ENCODE measurements at regions not wholly inside any gene's neighbourhood (a gene's known extent, or its start where the extent isn't known, plus 50 kb on each side); places are given as distances from the start of the nearest gene placed in this dataset.
"Not testable (repeated sequence)": the region's sequence is repeated elsewhere in the genome, so short reads cannot be mapped to it uniquely, and the experiment has no call there.

GRCh38 chr1:166693673-166694297 lies 145.5 kb upstream of the POGK start:
- no peak for DNase-seq (ENCODE audit: low read depth in 2 of 2)

- DNase-seq (ENCODE audit: low read depth in 2 of 2) = no peak
Observed at GRCh38 chr1:166695115-166695514, 144.2 kb upstream of the POGK start.

DNA sequence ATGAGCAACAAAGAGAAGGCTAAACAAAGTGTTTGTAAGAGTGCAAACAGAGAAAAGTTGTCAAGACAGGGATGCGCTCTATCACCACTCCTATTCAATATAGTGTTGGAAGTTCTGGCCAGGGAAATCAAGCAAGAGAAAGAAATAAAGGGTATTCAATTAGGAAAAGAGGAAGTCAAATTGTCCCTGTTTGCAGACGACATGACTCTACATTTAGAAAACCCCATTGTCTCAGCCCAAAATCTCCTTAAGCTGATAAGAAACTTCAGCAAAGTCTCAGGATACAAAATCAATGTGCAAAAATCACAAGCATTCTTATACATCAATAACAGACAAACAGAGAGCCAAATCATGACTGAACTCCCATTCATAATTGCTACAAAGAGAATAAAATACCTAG lies 143.4 kb upstream of the POGK start:
- DNase-seq (ENCODE audit: low read depth in 2 of 2) = not testable (repeated sequence)

DNA sequence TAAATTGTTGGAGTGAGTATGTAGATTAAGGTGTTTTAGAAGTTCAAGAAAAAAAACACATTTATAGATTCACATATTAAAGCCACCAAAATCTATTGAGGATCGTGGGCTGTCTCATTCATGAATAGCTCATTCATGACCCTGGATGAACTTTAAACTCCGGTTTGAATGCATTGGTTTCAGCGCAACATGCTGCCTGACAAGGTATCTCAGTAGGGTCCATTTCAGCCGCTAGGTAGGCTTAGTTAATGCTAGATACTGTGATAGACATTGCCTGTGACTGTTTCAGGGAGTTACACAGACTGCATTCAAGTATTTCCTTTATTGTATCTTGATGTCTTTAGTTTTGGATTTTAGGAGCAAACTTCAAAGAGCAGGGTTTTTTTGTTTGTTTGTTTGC lies 140.5 kb upstream of the POGK start:
- no peak for DNase-seq (ENCODE audit: low read depth in 2 of 2)

GRCh38 chr1:166699613-166700012 lies 139.7 kb upstream of the POGK start:
- DNase-seq (ENCODE audit: low read depth in 2 of 2) = no peak

- DNase-seq (ENCODE audit: low read depth in 2 of 2) = no peak
Observed at GRCh38 chr1:166700696-166701095, 138.6 kb upstream of the POGK start.

DNA sequence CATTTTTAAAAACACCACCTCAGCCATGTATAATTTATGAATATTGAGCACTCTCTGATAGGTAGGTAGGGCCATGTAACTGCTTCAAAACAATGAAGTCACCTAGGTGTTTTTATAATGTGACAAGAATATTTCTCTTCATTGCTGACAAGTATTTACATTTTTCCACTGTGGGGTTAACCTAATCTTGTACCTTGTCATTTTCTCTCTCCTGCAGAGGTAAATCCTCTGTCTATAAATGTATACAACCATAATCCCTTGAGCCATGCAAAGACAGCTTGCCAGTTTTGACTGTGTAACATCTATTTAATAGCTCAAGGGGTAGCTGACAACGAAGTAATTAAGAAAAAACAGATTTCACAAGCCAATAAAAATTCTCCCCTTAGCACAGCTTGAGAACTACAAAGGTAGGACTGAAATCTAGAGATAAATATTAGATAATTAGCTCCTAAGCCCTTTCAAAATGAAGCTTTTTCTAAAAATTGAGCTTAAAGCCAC lies 137.6 kb upstream of the POGK start:
- DNase-seq (ENCODE audit: low read depth in 2 of 2) = no peak

DNA sequence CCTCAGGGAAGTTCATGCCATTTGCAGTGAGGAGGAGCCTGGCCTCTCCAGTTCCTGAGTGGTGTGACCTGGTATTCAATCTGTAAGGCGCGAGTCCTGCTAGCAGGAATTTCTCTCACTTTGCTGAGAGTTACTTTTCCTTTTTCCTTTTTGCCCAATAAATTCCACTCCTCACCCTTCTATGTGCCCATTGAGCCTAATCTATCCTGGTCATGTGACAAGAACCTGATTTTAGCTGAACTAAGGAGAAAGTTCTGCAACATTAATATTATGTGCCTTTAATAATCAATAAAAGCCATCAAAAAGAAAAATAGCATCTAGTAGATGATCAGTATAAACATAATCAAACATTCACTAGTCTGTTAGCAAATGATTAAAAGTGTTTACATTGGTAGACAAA lies 136.1 kb upstream of the POGK start:
- DNase-seq (ENCODE audit: low read depth in 2 of 2) = no peak

DNA sequence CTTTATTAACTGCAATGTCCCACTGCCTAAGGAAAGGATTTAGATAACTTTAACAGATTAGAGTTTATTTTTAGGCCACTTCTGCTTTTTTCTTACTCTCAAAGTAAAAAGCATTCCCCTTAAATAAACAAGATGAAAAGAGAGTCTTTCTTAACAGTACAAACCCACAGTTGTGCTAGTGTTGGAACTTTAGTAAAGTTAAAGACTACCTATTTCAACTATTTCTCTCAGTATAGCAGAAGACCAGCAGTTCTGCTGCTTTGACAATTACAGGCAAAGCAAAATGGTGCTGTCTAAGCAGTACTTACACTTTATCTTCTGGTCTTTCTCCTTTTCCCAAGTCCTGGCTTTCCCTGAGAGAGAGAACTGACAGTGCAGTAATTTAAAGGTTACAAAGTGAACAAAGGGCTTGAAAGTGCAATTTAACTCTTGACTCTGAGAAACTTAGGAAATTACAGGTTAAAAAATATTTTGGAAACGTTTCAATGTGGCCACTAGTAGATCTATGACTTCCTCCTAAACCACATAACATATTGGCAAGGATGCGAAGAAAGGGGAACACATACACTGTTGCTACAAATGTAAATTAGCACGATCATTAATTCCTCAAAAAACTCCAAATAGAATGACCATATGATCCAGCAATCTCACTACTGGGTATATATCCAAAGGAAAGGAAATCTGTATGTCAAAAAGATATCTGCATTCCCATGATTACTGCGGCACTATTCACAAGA lies 135.4 kb upstream of the POGK start:
- no peak for DNase-seq (ENCODE audit: low read depth in 2 of 2)

DNA sequence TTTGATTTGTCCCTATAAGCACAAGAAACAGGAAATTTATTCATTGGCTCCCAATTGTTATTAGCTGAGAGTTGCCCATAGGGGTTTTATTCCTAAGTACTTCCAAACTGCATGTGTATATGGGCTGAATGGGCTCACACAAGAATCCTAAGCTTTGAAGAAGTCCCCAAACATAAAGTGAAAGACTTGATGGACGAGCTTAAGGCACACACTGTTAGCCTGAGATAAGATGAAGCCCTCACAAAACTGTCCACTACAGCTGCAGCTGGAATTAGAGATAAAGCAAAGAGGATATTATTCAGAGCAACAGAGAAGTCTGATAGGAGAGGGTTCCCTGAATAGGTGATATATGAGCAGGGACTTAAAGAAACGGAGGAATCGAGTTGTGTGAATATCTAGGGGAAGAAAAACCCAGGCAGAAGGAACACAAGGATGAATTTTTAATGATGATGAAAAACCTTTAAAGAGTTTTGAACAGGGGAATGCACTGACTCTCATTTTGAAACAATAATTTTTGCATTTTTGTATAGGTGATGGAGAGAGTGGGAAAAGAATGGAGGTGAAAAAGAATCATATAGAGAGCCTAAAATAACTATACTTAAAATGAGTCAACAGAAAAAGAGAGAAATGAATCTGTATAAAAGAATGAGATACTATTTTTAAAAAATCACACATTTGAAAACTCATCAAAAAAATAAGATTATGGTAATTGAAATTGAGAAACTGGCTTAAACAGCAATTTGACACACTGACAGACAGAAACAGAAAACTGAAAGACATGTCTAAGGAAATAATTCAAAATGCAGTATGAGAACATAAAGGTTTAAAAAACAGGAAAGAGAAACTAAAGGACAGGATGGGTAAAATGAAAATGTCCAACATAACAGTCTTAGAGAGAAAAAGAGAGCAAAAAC lies 133.6 kb upstream of the POGK start:
- DNase-seq (ENCODE audit: low read depth in 2 of 2) = no peak

- no peak for DNase-seq (ENCODE audit: low read depth in 2 of 2)
Observed at GRCh38 chr1:166716620-166717019, 122.7 kb upstream of the POGK start.

- no peak for DNase-seq (ENCODE audit: low read depth in 2 of 2)
Observed at GRCh38 chr1:166721145-166721544, 118.1 kb upstream of the POGK start.

GRCh38 chr1:166730299-166730888 lies 108.9 kb upstream of the POGK start:
- DNase-seq (ENCODE audit: low read depth in 2 of 2) = no peak

DNA sequence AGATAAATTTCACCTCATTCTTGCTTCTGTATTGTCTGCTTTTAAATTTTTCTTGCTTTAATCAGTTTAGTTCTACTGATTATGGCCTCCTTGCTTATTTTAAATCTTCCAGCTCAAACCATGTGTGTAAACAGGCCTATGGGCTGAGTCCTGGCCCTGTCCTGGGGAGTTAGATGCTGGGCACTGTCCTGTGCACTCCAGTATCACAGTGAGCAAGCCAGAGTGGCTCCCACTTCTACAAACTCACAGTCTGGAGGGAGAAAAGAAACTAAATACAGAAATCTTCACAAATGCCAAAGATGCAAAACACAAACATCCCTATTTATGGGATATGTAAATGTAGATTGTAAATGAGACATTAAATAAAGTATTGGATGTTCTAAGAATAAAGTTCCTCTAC lies 101.1 kb upstream of the POGK start:
- DNase-seq (ENCODE audit: low read depth in 2 of 2) = no peak

GRCh38 chr1:166738873-166739272 lies 100.4 kb upstream of the POGK start:
- no peak for DNase-seq (ENCODE audit: low read depth in 2 of 2)

DNA sequence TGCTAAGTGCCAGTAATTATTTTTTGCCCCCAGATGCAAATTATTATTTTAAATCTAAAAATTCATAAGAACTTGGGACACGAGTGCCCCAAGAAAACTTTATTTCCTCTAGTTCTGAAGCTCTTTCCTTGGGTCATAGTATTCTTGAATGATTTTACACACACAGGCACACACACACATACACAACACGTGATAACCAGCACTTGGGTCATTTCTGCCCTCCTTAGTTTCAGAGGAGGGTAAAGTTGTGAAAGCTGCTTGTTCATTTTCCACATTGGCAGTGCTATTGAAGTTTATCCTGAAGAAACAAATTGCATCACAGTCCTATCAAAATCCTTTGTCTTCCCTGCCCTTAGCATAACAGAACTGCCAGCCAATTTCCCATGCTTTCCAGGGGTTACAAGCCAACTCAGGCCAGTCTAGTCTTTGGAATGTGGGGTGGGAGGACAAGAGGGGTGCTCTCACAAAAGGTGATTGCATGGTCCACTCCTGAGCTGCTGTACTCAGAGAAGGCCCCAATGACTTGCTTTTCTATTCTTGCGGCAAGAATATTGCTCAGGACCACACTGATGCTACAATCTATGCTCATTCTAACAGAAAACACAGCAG lies 98.5 kb upstream of the POGK start:
- DNase-seq (ENCODE audit: low read depth in 2 of 2) = no peak

DNA sequence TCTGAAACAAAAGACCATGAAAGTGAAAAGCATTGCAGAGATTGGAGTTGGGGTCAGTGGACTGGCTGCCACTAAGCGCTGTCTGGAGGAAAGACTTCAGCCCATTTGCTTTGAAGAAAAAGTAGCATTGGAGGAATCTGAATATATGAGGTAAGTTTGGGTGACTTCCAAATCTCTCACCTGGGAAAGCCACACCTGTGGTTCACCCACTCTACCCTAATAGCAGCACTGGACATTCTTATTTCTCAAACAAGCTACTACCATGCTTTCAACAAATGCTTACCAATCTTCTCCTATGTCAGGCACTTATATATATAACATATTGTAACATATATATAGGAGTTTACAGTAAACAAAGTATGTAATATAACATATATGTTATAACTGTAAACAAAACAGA lies 76.0 kb upstream of the POGK start:
- no peak for DNase-seq (ENCODE audit: low read depth in 2 of 2)

DNA sequence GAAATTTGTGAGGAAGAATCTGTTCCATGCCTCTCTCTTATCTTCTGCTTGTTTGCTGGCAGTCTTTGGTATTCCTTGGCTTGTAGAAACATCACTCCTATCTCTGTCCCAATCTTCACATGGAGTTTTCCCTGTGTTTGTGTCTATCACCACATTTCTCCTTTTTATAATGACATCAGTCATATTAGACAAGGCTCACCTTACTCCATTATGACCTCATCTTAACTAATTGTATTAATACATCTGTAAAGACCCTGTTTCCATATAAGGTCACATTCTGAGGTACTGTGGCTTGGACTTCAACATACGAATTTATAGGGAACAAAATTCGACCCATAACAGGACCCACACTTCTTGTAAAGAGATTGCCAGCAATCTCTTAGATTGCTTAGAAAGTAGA lies 72.3 kb upstream of the POGK start:
- no peak for DNase-seq (ENCODE audit: low read depth in 2 of 2)

- not testable (repeated sequence) for DNase-seq (ENCODE audit: low read depth in 2 of 2)
Observed at GRCh38 chr1:166784646-166785045, 54.6 kb upstream of the POGK start.

- no peak for DNase-seq (ENCODE audit: low read depth in 2 of 2)
Observed at GRCh38 chr1:166785987-166786386, 53.3 kb upstream of the POGK start.

GRCh38 chr1:166789286-166789685 lies 50.0 kb upstream of the POGK start:
- no peak for DNase-seq (ENCODE audit: low read depth in 2 of 2)

Measured in dermis microvascular lymphatic vessel endothelial cell (primary cell).